ENCODE measurements at regions not wholly inside any gene's neighbourhood (a gene's known extent, or its start where the extent isn't known, plus 50 kb on each side); places are given as distances from the start of the nearest gene placed in this dataset.

GRCh38 chr9:115411993-115412452 is 294.1 kb upstream of the TNC start (continued):
- TF ChIP-seq FOXK1 (CRISPR knock-in tag; IDR thresholded peaks at IDR 0.05) = no peak

GRCh38 chr9:115412656-115413055 is 294.7 kb upstream of the TNC start:
- no peak for TF ChIP-seq ELF4 (CRISPR knock-in tag; IDR thresholded peaks at IDR 0.05; ENCODE audit: low read depth)
- no peak for TF ChIP-seq FOXP1 (CRISPR knock-in tag; IDR thresholded peaks at IDR 0.05; ENCODE audit: borderline replicate concordance)
- no peak for TF ChIP-seq FOXJ3 (CRISPR knock-in tag; IDR thresholded peaks at IDR 0.05; ENCODE audit: borderline replicate concordance)
- no peak for TF ChIP-seq ZNF423 (CRISPR knock-in tag; IDR thresholded peaks at IDR 0.05)
- TF ChIP-seq MXD4 (CRISPR knock-in tag; IDR thresholded peaks at IDR 0.05; ENCODE audit: borderline replicate concordance) = no peak
- TF ChIP-seq NFE2L1 (CRISPR knock-in tag; IDR thresholded peaks at IDR 0.05) = no peak
- no peak for TF ChIP-seq ZSCAN18 (CRISPR knock-in tag; IDR thresholded peaks at IDR 0.05)
- no peak for TF ChIP-seq PREB (CRISPR knock-in tag; IDR thresholded peaks at IDR 0.05; ENCODE audit: borderline replicate concordance)
- TF ChIP-seq CBFB (CRISPR knock-in tag; IDR thresholded peaks at IDR 0.05; ENCODE audit: low read depth) = no peak
- no peak for TF ChIP-seq ZNF281 (CRISPR knock-in tag; IDR thresholded peaks at IDR 0.05)
- no peak for TF ChIP-seq ETV6 (CRISPR knock-in tag; IDR thresholded peaks at IDR 0.05)
- TF ChIP-seq ZNF317 (CRISPR knock-in tag; IDR thresholded peaks at IDR 0.05; ENCODE audit: borderline replicate concordance, low read depth) = no peak
- no peak for TF ChIP-seq MAX (CRISPR knock-in tag; IDR thresholded peaks at IDR 0.05)
- no peak for TF ChIP-seq ZNF532 (CRISPR knock-in tag; IDR thresholded peaks at IDR 0.05; ENCODE audit: borderline replicate concordance)
- no peak for TF ChIP-seq ZMAT4 (CRISPR knock-in tag; IDR thresholded peaks at IDR 0.05)
- no peak for TF ChIP-seq E2F1 (CRISPR knock-in tag; IDR thresholded peaks at IDR 0.05)
- TF ChIP-seq IRF1 (CRISPR knock-in tag; IDR thresholded peaks at IDR 0.05) = no peak
- ChIA-PET CTCF (no interaction called here), POLR2A (interaction anchor here (0.6 kb wide), 2 partner anchors 177 to 1178 kb away, joined by 4 to 7 read pairs; no protein-coding TSS in a partner anchor)
- Mint-ChIP-seq H3K36me3 (peaks cover 20% of the 10 kb centered on the region), H3K27me3 (ENCODE audit: low read depth) (no peaks in the 10 kb centered on the region), H3K27ac (no peak overlapping the region), H3K4me1 (peaks cover 29% of the 10 kb centered on the region), H3K9me3 (peaks cover 26% of the 10 kb centered on the region), H3K4me3 (no peak overlapping the region)
- ATAC-seq (no peak), DNase-seq (ENCODE audit: low spot score) (no peak)
